HG02623 (cell line): ENCODE measurements at regions not wholly inside any gene's neighbourhood (a gene's known extent, or its start where the extent isn't known, plus 50 kb on each side); places are given as distances from the start of the nearest gene placed in this dataset.

Experiments used
- ATAC-seq: cut with Tn5 transposase; IDR thresholded peaks from one replicate; pipeline ENCODE4 v1.9.1; 2021; ENCODE audit warnings: moderate library complexity; ENCODE audit not compliant: unreplicated experiment

DNA sequence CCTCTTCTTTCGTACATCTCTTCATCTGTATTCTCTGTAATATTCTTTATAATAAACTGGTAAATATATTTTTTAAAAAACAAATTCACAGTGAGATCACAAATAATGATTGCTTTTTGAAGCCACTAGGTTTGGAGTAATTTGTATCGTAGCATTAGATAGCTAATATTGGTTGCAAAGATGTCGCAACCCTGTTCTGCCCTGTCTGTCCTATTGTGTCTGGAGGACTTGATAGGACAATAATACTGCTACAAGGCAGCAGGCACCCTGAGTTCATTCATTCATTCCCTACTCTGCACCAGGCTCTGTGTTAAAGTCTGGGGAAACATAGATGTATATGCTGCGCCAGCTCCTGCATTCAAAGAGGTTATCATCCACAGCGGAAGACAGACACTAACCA, 206.7 kb upstream of the KLF4 start:
- no peak for ATAC-seq

- ATAC-seq = no peak
These were observed 204.8 kb upstream of the KLF4 start for GRCh38 chr9:107694390-107694789.

- no peak for ATAC-seq
These were observed 204.2 kb upstream of the KLF4 start for GRCh38 chr9:107693625-107694326.

DNA sequence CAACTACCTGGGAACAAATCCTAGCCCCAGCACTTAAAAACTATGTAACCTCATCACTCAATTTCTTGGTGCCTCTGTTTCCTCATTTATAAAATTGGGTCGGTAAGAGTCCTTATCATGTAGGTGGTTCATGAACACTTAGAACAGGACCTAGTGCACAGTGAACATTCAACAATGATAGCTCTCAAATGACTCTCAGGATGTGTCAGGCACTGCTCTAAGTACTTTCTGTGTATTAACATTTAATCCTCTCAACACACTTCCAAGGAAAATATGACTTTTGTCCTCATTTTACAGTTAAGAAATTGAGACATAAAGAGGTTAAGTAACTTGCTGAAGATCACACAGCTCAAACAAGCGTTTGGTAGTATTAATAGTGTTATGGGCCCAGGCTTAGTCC, 202.1 kb upstream of the KLF4 start:
- ATAC-seq = no peak

DNA sequence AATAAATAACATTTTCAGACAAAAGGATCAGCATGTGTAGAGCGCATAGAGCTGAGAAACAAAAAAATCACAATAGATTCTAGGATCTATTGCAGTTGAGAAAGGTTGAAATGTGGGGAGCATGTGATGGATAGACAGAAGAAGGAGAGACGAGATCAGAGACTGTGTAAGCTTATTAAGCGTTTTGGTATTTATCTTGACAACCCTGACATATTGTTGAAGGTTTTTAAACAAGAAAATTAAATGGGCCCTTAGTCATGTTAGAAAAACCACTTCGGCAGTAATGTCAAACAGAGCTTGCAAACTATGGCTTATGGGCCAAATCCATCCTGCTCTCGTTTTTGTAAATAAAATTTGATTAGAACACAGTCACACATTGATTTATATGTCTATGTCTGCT, 200.5 kb upstream of the KLF4 start:
- ATAC-seq = no peak

GRCh38 chr9:107688728-107689127, 199.2 kb upstream of the KLF4 start:
- no peak for ATAC-seq

DNA sequence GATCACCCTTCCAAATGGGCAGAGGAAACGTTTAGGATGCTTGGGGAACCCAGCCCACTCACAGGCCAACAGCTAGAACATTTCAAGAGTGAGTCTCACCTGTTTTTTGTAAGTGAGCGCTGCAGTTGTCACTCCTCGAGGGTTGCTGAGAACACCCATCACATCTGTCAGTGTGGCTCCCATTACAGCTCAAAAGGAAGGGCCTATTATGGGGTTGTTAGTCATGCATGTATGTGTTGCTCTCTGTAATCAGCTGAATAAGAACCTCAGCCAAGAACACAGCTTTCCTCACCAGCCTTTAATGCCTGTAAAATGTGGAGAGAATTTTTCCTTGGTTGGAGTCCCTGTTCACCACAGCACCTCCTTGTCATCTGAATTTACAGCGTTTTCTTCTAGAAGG, 196.3 kb upstream of the KLF4 start:
- no peak for ATAC-seq

DNA sequence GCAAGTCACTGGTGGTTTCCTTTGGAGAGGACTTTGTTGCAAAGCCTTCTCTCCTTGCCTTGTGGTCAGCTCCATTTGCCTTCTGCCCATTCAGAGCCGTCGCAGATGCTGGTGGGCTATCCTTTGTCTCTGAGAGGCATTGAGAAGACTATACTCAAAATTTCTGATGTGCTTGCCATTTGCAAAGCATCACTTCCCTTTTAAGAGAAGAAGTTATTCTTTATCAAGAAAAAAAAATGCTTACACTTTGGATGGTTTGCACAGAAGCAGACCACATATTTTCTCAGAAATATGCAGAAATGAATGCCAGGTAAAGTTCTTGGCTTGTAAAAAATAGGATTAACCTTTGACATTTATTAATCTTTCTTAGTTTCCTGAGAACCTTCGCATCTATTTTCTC, 195.8 kb upstream of the KLF4 start:
- no peak for ATAC-seq

GRCh38 chr9:107684224-107684623, 194.7 kb upstream of the KLF4 start:
- no peak for ATAC-seq

DNA sequence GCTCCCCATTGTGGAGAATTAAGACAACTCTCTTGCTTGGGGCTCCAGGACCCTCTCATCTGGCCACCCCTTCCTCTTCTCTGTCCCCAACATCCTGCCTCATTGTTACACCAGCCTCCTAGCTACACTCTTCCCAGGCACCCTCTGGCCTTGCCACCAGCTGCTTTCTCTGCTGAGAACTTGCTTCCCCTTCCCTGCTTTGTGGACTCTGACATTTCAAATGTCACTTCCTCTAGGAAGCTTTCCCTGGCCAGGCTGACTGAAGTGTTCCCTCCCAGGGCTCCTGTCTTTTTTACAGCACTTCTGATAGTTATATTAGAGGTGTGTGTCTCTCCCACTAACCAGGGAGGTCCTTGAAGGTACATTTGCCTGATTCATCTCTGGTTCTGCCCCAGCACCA, 194.0 kb upstream of the KLF4 start:
- ATAC-seq = no peak

DNA sequence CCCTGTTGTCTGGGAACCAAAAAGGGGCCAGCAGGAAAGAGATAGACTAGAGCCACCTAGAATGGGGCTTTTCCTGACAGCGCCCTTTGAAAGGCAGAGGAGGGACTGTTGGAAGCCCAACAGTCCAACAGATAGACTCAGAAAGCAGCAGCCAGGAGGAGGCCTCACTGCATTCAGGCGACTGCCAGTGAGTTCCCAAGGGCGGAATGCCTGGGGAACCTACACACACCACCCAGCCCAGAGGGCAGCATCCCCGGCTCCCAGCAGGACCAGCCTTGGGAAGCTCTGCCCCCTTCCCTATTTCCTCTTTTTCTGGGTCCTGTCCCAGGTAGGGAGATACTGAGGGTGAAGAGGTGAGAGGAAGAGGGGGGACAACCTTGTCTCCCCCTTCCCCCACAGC, 192.4 kb upstream of the KLF4 start:
- no peak for ATAC-seq

DNA sequence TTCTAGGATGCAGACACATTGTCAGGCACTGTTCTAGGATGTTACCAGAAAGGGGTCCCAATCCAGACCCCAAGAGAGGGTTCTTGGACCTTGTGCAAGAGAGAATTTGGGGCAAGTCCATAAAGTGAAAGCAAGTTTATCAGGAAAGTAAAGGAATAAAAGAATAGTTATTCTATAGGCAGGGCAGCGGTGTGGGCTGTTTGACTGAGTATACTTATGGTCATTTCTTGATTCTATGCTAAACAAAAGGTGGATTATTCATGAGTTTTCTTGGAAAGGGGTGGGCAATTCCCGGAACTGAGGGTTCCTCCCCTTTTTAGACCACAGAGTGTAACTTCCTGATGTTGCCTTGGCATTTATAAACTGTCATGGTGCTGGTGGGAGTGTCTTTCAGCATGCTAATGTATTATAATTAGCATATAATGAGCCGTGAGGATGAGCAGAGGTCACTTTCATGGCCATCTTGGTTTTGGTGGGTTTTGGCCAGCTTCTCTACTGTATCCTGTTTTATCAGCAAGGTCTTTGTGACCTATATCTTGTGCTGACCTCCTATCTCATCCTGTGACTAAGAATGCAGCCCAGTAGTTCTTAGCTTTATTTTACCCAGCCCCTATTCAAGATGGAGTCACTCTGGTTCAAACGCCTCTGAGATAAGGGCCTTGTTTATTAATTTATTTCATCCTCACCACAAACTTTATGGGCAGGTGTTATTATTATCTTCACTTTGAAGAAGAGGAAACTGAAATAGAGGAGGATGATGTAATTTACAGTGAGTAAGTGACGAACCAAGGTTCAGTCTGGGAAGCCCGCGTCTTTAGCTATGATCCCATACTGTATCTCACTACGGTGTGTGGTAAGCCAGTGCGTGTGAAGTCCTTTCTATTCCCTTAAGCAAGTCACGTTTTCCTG, 186.0 kb upstream of the KLF4 start:
- ATAC-seq = no peak

DNA sequence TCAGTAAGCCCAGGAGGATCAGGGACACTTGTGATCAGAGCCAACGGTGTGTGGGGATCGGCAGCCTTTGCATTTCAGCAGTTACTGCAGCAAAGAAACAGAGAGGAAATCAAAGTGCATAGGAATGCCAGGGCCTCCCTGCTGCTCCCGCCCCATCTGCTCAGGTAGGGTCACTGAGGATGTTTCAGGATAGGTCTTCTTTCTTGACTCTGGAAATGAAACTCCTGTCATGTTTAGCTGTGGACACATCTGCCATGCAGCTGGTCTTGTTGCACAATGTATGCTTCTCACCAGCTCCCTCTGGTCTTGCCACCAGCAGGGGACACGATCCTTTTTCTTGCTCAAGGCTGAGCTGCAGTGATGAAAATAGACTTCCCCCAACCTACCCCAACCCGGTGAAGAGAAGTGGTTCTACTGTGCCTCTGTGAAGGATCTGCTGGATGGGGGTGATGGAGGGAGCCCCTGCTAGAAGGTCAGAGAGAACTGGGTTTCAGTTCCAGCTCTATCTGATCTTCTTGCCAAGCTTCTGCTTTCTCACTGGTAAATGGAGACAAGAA, 185.2 kb upstream of the KLF4 start:
- no peak for ATAC-seq

DNA sequence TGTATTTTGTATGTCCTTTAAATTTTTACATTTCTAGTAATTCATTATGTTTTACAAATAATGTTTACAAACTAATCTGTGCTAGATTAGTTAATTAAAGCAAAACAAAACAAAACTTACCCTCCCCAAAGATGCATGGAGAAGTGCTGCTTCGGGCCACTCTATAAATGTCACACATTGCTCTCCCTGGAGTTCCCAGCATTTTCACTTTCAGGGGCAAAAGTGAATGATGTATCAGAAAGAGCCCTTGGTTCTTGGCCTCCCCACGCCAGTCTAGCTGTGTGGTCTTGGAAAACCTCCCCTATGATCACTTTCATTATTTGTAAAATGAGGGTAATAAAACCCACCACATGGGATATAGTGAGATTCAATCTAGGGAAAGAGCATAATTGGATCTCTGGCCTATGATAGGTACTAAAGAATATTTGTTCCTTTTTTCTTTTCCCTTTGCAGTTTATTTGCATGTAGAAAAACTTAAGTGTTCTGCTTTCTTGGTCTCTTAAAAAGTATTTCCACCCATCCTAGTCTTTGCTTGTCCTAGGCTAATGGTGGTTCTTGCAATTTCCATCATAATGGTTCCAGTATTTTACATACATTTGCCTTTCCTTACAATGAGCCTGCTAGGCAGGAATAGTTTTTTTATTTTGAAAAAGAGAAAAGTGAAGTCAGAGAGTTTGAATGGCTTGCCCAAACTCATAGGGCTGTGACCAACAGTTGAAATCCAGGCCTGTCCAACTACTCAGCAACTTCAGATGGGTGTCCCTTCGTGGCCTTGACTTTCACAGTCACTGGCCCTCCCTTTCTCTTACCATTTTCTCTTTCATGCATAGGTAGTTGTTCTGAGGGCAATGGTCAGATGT, 184.5 kb upstream of the KLF4 start:
- no peak for ATAC-seq

GRCh38 chr9:107671588-107671987, 182.0 kb upstream of the KLF4 start:
- no peak for ATAC-seq

DNA sequence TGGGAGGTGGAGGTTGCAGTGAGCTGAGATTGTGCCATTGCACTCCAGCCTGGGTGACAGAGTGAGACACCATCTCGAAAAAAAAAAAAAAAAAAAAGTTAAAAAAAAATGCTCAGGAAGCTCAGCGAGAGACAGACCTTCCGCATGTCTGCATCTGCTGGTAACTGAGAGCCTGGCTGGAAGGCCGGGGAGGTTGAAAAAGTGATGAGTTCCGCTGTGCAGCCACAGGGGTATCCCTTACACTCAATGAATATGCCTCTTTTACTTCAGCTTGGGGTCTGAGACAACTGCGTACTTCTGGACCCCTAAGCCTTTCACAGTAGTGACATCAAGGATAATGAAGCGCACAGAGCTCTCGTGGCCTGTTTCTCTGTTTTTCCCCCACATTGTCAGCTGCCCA, 179.9 kb upstream of the KLF4 start:
- no peak for ATAC-seq

DNA sequence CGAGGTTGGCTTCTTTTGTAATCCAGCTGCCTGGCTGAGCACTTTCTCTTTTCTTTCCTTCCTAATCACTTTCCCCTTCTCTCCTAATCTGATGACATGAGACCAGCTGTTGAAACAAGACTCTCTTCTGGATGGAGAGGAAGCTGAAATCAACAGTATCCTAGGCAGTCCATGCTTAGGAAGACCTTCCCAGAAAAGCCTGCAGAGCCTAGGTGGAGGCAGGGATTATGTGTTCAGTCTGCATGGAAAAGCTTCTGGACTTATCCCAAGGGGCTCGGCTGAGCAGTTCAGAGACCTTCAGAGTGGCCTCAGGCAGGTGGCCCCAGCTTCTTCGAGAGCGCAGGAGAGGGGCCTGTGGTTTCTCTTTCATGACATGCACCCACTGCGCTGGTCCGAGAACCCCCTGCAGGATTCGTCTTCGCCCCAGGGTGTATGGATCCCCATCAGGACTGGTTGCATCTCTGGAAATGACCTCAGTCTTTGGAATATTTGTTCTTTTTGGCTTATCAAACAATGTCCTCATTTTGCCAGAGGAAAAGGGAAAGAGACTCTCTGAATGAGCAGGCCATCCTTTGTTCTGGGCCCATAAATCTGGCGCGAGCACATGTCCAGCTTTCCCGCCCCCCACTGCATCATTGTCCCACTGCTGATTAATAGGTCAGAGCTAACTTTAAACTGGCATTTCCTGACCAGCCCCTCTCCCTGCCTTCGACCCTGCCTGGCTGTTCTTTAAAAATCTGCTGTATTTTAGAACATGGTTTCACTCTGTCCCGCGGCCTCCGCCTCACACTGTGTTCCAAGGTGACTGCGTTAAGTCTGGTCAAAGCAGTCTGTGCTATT, 177.9 kb upstream of the KLF4 start:
- no peak for ATAC-seq

DNA sequence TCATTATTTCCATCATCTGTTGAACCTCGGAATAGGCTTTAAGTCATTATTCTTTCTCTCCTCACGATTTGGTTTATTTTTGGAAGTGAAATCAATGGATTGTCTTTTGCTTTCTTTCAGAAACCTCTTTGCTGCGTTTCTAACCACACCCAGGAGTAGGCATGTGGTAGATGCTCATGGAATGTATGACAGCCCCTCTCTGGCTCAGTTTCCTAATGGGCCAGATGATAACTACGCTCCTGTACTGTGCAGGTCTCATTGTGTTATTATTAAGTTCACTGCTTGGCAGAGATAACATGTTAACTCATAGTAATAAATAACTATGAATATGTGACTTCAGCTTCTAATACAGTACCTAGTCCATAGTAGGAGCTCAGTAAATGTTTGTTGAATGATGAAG, 175.5 kb upstream of the KLF4 start:
- no peak for ATAC-seq

- ATAC-seq = no peak
These were observed 171.4 kb upstream of the KLF4 start for GRCh38 chr9:107660976-107661375.

GRCh38 chr9:107653263-107653821, 163.8 kb upstream of the KLF4 start:
- ATAC-seq = no peak
